Neuron (in vitro differentiated cells): ENCODE measurements at regions not wholly inside any gene's neighbourhood (a gene's known extent, or its start where the extent isn't known, plus 50 kb on each side); places are given as distances from the start of the nearest gene placed in this dataset.
A peak's percentile ranks its signal among the peaks of the same experiment; 100 is the strongest.

Experiments used
- H2AFZ ChIP-seq: one replicate; pipeline ENCODE4 v1.6.1; 2013; ENCODE audit warnings: low read depth, mild to moderate bottlenecking, inconsistent platforms, low read length, moderate library complexity
- H3K27me3 ChIP-seq: one replicate; pipeline ENCODE4 v1.6.1; 2013; ENCODE audit warnings: low read length; ENCODE audit not compliant: insufficient read depth
- H3K36me3 ChIP-seq: one replicate; pipeline ENCODE4 v1.6.1; 2013; ENCODE audit warnings: low read length; ENCODE audit not compliant: insufficient read depth
- H3K4me1 ChIP-seq: one replicate; pipeline ENCODE4 v1.6.1; 2013; ENCODE audit warnings: low read length; ENCODE audit not compliant: insufficient read depth
- H3K4me3 ChIP-seq: 2 replicates; pipeline ENCODE4 v1.5.1; 2013; ENCODE audit warnings: mild to moderate bottlenecking, low read length, moderate library complexity
- H3K9me3 ChIP-seq: one replicate; pipeline ENCODE4 v1.6.1; 2013; ENCODE audit warnings: low read length

DNA sequence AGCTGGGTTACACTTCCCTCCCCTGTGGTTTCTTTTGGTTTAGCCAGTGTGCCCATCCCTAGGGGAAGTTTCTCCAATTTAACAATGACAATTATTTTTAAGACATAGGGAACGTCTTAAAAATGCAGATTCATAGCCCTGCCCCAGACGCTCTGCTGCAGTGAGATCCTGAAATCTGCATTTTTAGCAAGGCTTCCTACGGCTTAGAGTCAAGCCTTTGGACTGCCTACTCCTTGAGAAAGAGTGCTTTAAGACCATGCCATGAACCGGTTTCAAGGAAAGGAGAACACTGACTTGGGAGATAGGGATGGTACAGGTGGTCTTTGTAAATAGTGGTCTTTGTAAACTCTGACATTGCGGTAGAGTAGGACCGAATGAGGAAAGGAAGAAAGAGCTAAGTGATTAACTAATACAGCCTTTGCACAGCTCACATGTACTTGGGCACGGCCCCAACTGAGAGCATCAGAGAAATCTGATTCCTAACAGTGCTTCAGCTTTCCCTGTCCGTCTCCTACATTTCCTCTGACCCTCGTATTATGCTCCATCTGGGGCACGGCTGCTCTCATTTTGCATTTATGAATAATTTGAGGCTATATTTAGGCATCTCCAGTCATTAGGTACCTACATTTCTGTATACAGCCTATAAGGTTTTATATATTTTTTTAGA lies 217.6 kb upstream of the TANK start:
- Histone ChIP-seq H2AFZ (no peak overlapping the region), H3K36me3 (no peaks in the 10 kb centered on the region), H3K27me3 (no peaks in the 10 kb centered on the region)

DNA sequence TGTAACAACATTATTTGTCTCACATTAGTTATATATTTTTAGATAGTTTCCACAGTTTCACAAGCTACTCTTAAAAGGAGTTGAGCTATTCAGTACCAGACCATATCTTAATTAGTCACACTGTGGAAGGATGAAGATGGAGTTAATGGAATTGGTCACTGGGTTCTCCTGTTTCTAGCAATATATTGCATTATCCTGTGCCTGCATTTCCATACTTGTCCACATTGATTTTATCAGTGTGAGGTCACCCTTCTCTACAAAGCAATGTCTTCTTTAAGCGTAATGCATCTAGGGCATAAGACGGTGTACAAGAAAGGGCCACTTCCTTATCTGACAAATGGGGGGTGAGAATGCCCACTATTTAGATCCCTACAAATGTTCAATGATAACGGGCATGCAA lies 216.8 kb upstream of the TANK start:
- Histone ChIP-seq H2AFZ (no peak overlapping the region), H3K36me3 (no peaks in the 10 kb centered on the region), H3K4me3 (no peak overlapping the region), H3K27me3 (no peaks in the 10 kb centered on the region), H3K9me3 (no peaks in the 10 kb centered on the region), H3K4me1 (no peaks in the 10 kb centered on the region)

More for the DNA sequence above, 217.6 kb upstream of the TANK start:
- Histone ChIP-seq H3K4me1 (no peaks in the 10 kb centered on the region), H3K4me3 (no peak overlapping the region), H3K9me3 (no peaks in the 10 kb centered on the region)

DNA sequence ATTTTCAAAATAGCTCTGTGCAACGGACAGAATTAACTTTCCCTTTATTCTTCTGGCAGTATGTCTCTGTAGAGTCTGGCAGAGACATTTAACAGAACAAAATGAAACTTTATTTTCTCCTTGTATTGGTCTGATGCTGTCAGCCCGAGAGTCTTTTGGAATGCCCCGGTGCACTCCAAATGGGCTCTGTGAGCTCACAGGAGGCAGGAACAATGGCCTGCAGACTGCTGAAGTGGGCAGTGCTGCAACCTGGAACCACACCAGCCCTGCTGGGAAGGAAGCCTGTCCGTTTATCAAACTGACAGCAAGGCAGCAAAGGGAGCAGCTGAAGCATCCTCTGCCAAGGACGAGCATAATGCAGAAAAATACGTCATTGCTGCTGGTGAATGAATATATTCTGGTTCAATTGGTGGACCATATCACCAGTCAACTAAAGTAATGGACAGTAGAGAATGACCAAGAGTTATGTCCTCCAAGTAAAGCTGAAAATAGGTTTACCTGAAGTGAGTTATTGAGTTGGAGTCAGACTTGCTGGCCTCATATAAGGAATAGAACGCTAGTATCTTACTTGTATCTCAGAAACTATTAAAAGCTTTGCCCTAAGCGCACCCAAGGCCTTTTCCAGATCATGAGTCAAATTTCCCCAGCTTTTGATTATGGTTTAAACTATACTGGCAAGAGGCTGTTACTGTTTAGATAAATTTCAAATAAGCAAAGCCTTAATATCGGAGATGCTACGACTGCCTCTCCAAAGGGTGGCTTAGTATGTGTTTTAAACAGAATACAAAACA lies 207.6 kb upstream of the TANK start:
- Histone ChIP-seq H3K9me3 (no peaks in the 10 kb centered on the region), H3K27me3 (no peaks in the 10 kb centered on the region), H3K36me3 (no peaks in the 10 kb centered on the region), H3K4me1 (peaks cover 3% of the 10 kb centered on the region), H3K4me3 (no peak overlapping the region), H2AFZ (no peak overlapping the region)

DNA sequence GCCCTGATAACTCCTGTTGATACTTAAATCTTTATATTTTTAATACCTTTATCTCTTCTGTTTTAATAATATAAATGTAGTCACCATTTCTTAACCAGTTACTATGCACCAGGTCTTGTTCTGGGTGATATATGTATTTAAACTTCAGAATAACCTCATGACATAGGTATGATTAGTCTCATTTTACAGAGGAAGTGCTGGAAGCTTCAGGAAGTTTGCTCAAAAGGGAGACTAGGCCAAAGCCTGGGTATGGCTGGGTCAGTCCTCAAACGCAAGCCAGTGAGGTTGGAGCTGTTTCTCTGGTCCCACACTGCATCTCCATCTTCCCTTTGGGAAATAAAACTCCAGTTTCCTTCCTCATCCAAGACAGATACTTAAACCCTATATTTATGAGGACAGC lies 204.7 kb upstream of the TANK start:
- Histone ChIP-seq H3K36me3 (no peaks in the 10 kb centered on the region), H3K4me3 (no peak overlapping the region), H3K4me1 (peaks cover 3% of the 10 kb centered on the region), H2AFZ (no peak overlapping the region), H3K9me3 (no peaks in the 10 kb centered on the region), H3K27me3 (no peaks in the 10 kb centered on the region)

DNA sequence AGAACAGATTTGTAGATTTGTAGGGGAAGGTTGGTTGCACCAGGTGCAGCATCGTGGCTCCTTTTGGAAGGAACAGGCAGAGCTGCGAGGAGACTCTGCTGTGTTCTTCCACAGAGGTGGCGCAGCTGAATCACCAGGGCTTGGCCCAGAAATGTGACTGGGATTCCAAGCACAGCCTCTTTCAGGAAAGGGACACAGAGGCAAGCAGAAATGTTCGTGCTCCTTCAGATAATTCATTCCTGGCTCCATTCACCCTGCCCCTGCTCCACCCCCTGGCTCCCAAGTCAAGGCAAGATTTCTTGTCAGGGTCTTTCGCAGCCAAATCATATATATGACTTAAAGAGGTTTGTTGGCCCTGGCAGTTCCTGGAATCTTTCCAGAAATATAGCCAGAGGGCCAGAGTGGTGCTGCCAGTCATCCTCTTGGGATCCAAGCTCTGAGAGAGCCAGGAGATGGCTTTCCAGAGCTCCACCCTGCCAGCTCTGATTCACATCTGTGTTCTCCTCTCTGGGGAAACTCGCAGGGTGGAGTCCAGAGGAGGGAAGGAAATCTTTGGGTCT lies 203.9 kb upstream of the TANK start:
- Histone ChIP-seq H2AFZ (no peak overlapping the region), H3K27me3 (no peaks in the 10 kb centered on the region), H3K9me3 (no peaks in the 10 kb centered on the region), H3K4me3 (no peak overlapping the region), H3K36me3 (no peaks in the 10 kb centered on the region), H3K4me1 (peaks cover 3% of the 10 kb centered on the region)

DNA sequence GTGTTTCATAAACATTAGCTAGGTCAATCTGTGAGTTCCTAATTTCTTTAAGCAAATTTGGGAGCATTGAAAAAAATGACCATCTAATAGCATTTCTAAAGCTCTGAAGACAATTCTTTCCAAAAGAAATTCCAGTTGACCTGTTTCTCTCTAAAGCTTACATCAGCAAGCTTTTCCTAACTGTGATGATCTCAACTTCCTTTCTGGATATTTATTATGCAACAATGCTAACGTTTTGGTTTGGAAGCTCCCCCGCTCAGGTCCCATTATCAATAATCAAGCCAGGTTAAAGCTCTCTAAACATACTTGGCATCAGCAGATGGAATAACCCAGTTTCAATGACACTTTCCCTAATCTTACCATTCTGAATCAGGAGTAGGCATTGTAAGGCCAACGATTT lies 196.3 kb upstream of the TANK start:
- H3K36me3 ChIP-seq, result no peaks in the 10 kb centered on the region
- H2AFZ ChIP-seq, result no peak overlapping the region
- no peaks in the 10 kb centered on the region for H3K27me3 ChIP-seq
- H3K4me1 ChIP-seq, result no peaks in the 10 kb centered on the region
- H3K4me3 ChIP-seq, result no peak overlapping the region
- H3K9me3 ChIP-seq, result no peaks in the 10 kb centered on the region

DNA sequence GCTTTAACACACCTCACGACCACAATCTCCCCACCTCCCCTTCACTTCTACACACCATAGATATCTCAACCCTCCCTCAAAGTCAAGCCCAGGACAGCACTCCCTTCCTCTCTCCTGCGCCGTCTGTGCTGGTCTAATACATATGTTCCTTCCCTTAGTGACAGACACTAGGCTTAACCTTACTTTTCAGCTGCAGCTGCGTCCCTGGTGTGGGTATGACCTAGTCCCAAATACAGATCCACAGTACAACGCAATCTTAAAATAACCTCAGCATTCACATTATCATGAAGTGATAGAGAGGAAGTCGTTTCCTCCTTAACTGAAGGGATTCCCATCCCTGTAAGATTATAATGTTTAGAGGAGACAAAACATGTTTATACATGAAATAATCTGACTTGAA lies 192.7 kb upstream of the TANK start:
- Histone ChIP-seq H3K27me3 (no peaks in the 10 kb centered on the region), H3K4me3 (no peak overlapping the region), H2AFZ (no peak overlapping the region), H3K9me3 (no peaks in the 10 kb centered on the region), H3K36me3 (no peaks in the 10 kb centered on the region), H3K4me1 (peaks cover 5% of the 10 kb centered on the region)

DNA sequence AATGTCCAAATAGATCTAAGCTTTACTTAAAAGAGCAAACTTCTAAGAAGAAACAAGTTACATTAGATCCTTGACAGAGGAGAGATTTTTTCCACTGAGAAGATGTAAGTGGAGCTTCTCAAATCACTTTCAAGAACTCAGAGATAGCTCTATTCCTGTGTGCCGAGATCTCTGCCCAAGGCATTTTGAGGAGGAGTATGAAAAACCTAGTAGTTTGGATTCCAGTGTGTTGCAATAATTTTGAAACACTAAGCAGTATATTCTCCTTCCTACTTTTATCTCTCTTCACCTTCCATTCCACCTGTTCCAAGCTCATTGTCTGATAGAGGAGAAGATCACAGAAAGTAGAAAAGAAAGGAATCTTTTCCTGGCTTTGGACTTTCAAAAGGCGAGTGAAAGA lies 192.0 kb upstream of the TANK start:
- no peaks in the 10 kb centered on the region for H3K9me3 ChIP-seq
- H3K4me3 ChIP-seq, result no peak overlapping the region
- H3K27me3 ChIP-seq, result no peaks in the 10 kb centered on the region
- H3K36me3 ChIP-seq, result no peaks in the 10 kb centered on the region
- H2AFZ ChIP-seq, result no peak overlapping the region
- peaks cover 5% of the 10 kb centered on the region for H3K4me1 ChIP-seq

DNA sequence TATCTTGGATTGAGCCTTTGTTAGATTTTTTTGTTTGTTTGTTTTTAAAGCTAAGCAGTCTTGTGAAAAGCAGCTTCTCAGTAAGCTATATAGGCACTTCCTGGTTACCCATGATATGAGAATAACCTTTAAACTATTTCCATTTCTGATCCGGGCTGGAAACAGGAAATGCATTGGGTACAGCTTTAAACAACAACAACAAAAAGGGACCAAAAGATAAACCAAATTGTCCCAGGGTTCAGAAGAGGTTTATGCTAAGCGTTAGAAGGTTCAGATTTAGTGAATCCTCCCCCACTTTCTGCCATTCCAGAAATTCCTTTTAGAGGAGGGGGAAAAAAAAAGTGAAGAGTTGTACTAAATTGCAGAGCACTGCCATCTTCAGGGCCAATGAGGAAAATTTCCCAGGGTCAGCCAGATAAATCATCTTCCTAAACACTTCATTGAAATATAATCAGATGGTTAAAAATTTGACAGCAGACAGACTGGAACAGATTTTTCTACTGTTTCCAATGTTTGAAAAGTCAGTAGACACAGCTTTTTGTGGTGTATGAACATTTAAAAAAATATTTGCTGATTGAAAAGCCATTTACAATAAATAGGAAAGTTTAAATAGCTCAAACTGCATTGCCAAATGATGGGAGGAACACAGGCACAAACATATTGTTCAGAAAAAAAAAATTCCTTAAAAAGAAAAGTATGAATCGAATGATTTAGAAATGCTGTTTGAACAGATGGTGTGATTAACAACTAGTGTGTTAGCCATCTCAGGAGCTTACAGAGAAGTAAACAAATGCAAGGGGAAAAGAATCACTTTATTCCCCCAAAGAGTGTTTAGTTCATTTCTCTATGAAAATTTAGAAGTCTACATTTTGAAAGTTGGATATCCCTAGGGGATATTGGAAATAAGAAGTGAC lies 189.9 kb upstream of the TANK start:
- Histone ChIP-seq H3K36me3 (no peaks in the 10 kb centered on the region), H3K9me3 (no peaks in the 10 kb centered on the region), H2AFZ (peak overlapping the region; percentile 44), H3K27me3 (no peaks in the 10 kb centered on the region), H3K4me1 (peaks cover 5% of the 10 kb centered on the region), H3K4me3 (no peak overlapping the region)

DNA sequence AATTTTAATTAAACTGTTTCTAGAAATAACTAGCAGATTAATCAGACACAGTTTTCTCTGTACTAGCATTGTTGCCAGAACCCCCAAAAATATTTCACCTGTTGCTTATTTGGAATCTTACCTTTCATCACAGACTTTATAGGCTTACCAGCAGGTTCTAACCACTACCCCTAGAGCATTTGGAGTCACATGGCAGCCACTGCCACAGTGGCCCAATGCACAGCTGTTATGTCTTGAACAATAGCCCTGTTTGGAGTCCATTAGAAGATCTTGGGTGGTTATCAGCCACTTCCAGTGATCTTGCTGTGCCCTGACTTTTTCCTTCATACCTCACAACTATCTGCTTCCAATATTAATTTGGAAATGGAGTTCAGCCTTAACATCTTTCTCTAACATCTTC lies 186.2 kb upstream of the TANK start:
- H3K4me3 ChIP-seq, result no peak overlapping the region
- H3K27me3 ChIP-seq, result no peaks in the 10 kb centered on the region
- peaks cover 5% of the 10 kb centered on the region for H3K4me1 ChIP-seq
- no peaks in the 10 kb centered on the region for H3K36me3 ChIP-seq
- no peak overlapping the region for H2AFZ ChIP-seq
- no peaks in the 10 kb centered on the region for H3K9me3 ChIP-seq

DNA sequence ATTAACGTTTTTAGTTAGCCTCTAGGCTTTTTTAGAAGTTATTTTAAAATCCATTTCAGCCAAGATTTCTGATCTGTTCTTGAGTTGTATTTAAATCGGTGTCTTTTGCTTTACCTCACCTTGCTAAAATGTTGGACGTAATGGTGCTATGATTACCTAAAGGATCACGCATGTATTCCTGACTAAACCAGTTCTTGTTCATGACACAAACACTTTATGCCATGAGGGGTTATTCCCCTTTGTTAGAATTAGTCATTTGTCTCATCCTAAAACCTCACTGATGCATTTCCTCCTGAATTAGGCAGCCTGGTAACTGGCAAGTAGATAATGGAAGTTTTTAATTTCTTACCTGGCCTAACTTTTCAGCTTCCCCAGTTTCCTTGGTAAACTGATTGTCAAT lies 185.4 kb upstream of the TANK start:
- no peak overlapping the region for H2AFZ ChIP-seq
- peaks cover 4% of the 10 kb centered on the region for H3K4me1 ChIP-seq
- H3K27me3 ChIP-seq, result no peaks in the 10 kb centered on the region
- H3K36me3 ChIP-seq, result no peaks in the 10 kb centered on the region
- H3K9me3 ChIP-seq, result no peaks in the 10 kb centered on the region
- H3K4me3 ChIP-seq, result no peak overlapping the region

DNA sequence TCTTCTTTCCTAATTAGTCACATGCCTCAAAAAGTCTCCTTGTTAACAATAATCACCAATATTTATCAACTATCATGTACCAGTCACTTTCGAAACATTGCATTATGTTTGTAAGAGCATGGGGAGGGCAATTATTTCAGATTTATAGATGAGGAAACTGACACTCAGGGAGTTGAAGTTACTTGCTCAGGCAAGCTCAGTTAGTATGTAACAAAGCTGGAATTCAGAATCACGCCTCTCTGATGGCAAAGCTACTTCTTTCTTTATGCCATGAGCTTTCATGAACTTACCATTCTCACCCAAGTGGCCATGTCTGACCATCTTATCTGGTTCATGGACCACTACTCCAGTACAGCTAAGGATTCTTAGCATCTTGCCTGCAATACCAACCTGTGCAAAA lies 183.4 kb upstream of the TANK start:
- Histone ChIP-seq H3K9me3 (no peaks in the 10 kb centered on the region), H3K4me1 (no peaks in the 10 kb centered on the region), H3K36me3 (no peaks in the 10 kb centered on the region), H3K4me3 (no peak overlapping the region), H3K27me3 (no peaks in the 10 kb centered on the region), H2AFZ (no peak overlapping the region)

DNA sequence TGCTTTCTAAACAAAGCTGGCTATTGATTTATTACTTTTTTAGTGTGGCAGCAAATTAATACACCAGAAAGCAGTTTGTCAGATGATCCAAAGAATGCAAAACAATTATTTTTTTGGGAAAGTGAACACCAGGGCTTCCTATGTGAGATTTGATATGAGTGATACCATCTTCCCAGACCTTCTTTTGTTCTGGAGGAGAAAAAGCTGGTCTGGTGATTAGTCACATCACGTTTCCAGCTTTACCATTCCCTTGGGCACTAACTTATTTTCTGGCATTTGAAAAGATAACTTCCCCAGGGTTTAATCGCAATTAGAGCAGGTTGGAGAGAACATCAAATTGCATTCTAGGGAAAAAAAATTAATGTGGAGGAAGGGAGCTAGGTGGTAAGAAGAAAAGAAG lies 182.9 kb upstream of the TANK start:
- Histone ChIP-seq H3K4me1 (no peaks in the 10 kb centered on the region), H2AFZ (no peak overlapping the region), H3K27me3 (no peaks in the 10 kb centered on the region), H3K36me3 (no peaks in the 10 kb centered on the region), H3K9me3 (no peaks in the 10 kb centered on the region), H3K4me3 (no peak overlapping the region)
